Activated CD8-positive, alpha-beta memory T cell treated with anti-CD3 and anti-CD28 coated beads, Interleukin-2, amount 50 U/mL, for 1 hour (primary cell): ENCODE measurements at regions not wholly inside any gene's neighbourhood (a gene's known extent, or its start where the extent isn't known, plus 50 kb on each side); places are given as distances from the start of the nearest gene placed in this dataset.
"Not testable (repeated sequence)": the region's sequence is repeated elsewhere in the genome, so short reads cannot be mapped to it uniquely, and the experiment has no call there.

ENCODE experiments used
- DNase-seq: peaks from one replicate; pipeline ENCODE4 v3.0.0-alpha.2; 2020; ENCODE audit errors: extremely low read depth

DNA sequence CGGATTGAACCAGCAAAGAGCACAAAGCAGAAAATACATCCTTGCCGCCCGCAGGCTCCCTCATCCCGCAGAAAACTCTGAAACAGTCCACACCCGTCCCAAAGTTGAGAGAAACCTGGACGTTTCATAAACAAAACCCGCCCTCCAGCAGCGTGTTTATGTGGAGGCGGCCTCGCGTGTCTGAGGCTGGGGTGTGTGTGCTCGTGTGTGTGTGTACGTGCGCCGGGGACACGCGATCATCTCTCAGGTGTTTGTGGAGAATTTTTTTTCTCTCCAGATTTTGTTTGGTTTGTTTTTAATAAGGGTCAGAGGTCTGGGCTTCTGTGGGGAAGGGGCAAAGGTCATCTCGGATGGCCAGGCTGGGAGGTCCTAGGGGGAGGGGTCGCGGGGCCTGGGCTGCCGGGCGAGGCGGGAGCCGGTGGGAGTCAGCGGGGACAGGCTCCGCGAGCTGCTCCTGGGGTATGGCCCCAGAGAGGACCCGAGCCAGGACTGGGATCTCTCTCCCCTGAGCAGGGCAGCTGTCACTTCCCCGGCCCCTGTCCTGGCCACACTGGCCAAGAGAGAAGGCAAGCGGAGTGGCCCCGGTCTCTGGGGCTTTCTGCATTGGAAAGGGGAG lies 206.4 kb downstream of the C9orf50 start:
- DNase-seq: no peak

DNA sequence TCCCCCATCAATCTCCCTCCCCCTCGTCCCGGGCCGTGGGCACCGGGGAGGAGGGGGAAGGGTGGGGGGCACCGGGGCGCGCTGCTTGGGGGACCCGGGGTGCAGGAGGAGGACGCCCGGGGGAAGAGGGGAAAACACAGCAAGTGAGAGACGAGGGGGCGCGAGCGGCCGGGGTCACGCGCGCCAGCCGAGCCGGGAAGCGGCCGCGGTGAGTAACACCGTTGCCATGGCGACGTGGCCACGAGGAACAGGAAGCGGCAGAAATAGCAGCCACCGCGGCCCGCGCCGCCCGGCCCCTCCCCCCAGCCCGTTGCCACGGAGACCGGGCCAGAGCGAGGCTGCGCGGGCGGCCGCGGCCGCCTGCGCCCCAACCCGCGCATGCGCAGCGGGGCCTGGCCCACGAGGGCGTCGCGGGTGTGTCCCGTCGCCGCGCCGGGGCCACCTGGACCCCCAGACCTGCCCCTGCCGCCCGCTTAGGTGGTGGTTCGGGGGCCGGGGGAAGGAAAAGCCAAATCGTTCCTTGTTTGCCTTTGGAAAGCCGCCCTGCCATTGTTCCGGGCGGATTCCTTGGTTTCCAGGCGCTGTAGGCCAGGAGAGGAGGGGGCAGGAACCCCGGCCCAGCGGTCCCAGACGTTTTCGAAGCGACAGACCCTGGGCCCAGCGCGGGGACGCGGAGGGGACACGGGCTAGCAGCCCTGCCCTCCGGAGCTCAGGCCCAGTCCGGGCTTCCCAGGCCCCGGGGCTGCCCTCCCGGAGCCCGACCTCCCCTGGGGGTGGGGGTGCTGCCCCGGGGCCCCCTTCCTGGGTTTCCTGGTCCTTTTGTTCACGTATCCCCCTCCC lies 207.1 kb downstream of the C9orf50 start:
- peak; percentile 98 for DNase-seq

DNA sequence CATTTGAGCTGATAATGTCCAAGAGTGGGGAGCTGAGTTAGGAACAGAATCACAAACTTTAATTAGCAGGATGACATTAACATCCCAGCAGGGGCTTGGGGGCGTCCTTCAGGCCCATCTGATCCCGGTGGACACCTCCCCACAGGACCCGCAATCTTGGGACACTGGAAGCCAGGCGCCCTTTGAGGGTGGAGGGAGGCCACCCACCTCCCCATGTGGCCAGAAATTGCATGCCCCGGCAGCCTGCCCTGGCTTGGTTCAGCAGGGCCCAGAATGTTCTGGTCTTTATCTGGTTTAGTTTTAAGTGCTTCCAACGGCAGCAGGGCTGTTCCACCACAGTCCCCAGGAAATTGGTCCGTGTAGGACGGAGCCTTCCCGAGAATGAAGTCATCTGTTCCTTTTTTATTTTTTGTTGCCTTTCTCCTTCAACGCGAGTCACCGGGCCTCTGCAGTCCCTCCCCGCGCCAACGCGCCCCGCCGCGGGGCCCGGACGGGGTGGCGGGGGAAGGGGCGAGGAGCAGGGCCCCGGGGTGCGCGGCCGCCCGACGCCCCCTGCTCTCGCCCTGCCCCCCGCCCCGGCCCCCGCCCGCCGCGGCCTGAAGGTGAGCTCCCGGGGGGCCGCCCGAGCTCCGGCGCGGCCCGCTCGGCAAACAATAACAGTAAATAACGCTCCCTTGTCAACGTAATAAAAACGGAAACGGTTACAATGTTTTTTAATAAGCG lies 207.9 kb downstream of the C9orf50 start:
- no peak for DNase-seq

DNA sequence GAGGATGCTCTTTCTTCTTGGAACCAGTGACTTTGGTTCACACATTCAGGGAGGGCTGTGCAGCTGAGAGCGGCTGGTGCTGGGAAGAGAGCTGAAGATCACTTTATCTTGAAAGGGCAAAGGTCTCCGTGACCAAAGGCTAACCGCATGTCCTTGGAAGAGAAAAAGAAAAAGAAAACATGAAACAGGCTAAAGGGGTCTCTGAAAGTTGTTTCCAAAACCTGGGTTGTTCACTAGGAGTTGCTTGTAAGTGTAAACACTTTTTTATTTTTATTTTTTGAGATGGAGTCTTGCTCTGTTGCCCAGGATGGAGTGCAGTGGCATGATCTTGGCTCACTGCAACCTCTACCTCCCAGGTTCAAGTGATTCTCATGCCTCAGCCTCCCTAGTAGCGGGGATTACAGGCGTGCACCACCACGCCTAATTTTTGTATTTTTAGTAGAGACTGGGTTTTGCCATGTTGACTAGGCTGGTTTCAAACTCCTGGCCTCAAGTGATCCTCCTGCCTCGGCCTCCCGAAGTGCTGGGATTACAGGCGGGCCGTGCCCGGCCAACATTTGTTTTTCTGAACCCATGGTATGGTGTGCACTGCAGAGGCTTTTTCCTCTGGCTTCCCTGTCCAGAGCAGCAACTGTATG lies 208.6 kb downstream of the C9orf50 start:
- DNase-seq: not testable (repeated sequence)

DNA sequence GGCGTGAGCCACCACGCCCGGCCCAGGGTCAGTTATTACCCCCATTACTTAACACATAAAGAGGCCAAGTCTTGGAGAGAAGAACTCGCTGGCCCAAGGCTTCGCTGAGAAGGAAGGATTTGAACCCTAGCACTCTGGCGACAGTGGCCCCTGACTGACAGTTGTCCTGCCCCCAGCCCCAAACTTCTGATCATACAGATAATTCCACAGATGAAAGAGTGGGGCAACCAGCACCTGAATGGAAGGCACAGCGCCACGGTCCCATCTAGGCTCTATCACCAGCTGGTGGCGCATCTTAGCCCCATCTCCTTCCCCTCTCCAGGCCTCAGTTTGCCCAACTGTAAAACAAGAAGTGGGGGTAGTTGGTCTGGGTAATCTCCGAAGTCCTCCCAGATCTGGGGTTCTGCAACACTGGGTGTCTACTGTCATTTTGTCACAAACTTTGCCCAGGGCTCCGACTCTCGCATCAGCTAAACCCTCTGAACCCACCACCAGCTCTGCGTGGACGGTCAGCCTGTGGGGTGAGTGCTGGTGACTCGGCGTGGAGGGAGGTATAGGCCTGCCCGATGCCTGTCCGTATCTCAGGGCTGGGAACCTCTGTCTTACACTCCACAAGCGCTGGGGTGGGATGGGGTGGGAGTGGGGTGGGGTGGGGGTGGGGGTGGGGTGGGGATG lies 209.3 kb downstream of the C9orf50 start:
- no peak for DNase-seq

DNA sequence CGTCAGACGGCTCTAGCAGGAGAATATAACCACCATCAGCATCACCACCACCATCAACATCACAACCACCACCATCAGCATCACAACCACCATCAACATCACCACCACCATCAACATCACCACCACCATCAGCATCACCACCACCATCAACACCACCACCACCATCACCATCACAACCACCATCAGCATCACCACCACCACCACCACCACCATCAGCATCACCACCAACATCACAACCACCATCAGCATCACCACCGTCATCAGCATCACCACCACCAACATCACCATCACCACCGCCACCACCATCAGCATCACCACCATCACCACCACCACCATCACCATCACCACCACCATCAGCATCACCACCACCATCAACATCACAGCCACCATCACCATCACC lies 210.7 kb downstream of the C9orf50 start:
- DNase-seq: no peak

DNA sequence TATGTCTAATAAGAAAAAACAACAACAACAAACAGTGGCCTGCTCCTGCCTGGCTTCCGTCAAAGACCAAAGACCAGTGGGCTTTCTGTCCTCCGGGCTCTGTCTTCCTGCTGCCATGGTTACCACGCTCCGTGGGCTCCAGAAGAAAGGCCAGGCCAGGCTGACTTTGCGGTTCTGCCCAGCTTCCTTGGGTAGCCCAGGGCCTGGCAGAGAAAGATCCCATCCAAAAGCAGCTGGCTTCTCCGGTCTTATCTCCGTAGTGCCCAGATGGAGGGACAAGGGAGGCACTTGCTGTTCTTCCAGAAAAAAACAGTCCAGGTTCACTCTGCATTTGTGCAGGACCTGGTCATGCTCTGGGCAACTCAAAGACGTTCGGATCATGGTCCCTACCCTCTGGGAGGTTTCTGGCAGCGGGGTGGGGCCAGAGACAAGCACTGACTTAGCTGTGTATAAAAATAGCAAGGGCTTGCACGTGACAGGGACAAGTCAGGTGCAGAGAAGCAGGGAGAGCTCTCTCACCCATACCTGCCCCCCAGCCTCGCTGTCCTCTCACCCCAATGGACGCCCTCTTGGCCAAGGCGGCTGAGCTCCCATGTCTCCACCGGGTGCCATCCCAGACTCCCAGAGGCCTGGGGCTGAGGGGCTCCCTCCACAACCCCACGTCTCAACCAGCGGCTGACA lies 212.2 kb downstream of the C9orf50 start:
- no peak for DNase-seq

DNA sequence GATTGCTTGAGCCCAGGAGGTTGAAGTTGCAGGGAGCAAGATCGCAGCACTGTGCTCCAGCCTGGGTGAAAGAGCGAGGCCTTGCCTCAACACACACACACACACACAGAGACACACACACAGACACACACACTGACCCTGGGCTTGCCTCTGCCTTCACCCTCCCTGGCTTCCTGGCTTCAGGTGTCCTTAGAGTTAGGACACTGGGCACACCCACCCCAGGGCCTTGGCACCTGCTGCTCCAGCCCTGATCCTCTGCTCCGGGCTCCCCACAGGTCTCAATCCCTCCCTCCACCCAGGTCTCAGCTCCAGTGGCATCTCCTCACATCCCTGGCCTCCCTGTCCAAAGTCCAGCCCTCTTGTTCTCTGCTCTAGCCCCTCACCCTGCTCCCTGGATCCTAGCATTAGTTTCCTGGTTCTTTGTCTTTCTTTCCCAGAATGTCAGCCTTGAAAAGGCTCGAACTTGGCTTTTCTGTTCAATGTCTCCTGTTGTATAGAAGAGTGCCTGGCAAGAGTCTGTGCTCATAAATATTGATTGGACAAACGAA lies 212.9 kb downstream of the C9orf50 start:
- no peak for DNase-seq

DNA sequence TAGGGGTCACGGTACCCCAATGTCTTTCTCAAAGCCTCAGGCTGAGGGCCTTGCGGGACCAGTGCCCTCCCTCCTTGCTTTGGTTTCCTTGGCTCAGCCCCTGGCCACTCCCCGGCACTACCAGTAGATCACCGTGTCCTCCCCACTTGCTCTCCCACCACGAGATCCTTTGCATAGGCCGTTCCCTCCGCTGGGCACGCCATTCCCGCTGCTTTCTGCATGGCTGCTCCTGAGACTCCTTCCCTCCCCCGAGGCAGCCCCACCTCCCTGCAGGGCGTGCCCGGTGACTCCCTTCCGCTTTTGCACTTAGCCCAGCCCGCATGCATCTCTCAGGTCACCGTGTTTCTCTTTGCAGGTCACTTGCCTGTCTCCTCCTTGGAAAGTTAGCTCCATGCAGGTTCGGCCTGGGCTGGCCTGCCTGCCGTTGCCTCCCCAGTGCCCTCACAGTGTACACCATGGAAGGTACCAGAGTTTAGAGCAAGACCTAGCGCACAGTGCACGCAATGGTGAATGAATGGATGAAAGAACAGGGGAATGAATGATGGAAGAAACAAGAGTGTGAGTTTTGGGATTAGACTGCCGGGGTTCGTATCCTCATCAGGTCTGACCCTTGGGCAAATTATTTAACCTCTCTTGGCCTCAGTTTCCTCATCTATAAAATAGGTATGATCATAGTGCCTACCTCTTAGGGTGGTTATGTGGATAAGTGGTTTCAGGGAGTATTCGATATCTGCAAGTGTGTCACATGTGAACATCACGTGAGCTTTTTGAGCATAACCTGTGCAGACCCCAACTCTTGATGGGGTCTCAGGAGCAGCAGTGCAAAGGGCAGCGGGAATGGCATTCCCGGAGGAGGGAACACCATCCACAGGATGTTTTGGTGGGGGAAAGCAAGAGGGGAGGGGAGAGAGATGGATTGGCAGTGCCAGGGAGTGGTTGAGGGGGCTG lies 214.3 kb downstream of the C9orf50 start:
- no peak for DNase-seq

DNA sequence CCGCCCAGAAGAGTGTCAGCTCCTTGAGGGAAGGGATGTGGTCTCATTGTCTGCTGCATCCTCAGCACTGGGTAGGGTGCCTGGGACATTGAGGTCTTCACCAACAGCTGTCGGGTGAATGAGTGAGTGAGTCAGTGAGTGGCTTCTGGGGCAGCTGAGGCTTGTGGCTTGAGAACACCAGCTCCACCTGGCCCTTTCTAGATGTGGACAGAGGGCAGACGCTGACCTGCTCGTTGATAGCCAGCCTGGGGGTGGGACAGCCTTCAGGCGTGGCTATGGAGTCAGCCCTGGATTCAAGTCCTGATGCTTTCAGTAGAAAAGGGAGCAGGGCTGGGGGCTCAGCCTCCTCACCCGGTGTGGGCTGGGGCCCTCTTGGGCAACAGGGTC lies 215.1 kb downstream of the C9orf50 start:
- DNase-seq: no peak

DNA sequence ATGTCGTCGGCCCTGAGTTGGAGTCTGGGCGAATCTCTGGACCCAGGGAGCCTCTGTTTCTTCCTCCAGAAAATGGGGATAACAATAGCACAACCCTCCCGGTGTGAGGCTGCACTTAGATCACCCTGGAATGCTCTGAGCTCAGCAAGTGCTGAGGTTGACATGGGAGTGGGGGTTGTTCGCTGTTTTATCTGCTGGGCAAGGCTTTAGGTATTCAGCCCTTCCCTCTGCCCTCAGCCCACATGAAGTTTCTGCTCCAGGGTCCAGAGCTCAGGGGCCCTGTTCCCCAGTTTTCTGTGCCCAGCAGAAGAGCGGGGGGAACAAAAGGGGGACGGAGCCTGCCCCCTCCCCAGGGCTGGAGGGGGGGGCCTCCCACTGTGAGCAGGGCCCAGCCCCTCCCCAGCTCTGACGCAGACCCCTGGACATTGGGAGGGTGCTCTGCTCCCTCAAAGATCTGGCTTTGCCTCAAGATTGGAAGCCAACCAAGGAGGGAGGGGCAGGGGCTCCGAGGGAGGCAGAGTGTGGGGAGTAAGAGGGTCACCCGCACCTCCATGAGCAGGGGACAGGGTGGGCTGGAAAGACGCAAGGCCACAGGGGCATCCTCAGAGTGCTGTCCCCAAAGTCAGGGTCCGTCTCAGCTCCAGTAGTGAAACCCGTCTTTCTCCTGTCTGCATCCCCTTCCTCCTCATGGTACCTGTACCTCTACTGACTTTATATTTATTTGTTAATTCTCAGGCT lies 215.6 kb downstream of the C9orf50 start:
- no peak for DNase-seq

DNA sequence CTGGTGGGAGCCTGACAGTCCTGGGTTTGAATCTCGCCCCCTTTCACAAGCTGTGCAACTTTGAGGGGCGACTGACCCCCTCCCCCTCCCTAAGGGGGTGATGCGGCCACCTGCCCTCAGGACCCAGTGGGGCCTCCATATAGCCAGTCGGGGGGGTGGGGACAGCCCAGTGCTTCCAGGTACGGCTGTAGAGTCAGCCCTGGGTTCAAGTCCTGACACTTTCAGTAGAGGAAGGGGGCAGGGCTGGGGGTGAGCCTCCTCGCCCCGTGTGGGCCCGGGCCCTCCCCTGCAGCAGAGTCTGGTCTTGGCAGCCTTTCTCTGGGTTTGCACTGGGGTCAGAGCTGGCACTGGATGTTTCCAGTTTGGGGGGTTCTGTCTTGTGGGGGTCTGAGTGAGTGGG lies 216.3 kb downstream of the C9orf50 start:
- DNase-seq: no peak

DNA sequence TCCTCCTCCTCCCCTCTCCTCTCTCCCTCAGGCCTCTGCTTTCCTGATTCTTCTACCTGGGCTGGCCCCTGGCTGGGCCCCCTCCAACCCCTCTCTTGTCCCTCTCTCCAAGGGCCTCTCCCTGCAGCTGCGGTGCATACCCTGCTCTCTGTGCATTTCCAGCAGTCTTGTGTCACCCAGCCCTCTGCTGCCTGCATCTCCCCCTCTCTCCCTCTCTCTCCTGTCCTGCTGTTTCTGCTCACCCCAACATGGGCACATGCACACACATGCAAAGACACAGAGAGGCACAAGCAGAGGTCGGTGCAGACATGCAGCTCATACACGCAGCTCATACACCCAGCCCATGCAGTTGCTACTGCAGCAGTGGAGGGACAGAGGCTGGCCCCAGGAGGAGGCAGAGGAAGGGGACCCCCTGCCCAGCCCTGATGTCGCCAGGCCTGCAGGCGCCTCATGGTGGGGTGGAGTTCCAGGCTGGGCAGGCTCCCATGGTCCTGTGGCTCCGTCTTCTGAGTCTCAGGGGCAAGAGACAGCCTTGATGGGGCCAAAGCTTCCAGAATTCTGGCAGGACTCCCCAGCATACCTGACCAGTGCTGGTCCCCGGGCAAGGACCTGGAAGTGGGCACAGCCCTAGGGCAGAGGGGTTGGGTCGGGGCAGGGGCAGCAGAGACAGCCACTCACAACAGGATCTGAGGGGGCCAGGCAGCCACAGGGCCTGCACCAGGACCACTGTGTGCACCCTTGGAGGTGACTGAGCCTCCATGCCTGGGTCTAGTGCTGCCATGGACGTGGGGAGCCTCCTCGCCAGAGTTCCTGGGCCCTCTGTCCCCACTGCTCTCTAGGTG lies 216.9 kb downstream of the C9orf50 start:
- DNase-seq: no peak

DNA sequence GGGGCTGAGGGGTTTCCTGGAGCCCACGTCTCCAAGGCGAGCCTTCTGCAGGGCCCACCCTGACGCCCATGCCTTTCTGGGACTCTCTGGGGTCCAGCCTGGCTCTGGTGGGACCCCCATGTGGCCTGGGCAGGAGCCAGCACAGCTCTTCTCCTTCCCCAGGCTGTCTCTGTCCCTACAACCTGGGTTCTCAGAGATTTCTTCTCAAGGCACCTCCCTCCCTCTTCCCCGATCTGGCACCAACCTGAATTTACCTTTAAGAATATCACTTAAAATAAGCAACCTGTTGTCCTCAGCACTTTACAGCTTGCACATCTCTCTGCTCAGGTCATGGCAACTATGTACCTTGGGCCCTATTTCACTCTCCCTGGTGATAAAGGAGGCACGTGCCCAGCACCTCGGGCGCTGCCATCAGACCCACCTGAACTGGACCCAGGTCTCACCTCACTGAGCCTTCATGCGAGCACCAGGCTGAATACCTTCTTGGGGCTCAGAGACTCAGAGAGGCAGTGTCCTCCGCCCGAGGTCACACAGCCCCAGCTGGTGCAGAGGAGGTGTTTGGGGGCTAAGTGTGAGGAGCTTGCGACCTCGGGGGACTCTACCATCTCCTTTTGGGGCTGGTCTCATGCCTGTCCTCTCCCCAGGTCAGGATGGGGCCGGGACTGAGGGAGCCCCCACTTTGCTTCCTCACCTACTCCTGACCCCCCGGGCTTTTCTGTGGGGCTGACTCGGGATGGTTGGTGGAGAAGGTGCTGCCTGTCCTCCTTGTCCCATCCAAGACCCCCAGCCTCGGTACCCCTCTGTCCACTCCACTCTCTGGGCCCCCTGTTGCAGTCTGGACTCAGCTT lies 217.7 kb downstream of the C9orf50 start:
- DNase-seq: no peak

DNA sequence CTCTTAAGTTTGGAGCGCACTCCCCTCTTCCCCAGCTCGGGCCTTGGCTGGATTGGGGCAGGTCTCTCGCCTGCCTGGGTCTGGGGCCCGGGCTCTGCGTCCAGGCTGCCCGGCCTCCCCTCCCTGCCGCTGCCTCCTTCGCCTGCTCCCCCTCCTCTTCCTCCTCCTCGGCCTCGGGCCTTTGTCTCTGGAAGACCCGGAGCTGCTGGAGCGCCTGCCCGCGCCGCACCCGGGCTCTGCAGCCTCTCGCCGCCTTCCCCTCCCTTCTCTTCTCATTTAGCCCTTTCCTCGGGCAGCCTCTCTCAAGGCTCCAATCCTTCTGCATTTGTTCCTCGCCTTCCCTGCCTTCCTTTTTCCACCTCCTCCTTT lies 218.5 kb downstream of the C9orf50 start:
- DNase-seq: no peak

DNA sequence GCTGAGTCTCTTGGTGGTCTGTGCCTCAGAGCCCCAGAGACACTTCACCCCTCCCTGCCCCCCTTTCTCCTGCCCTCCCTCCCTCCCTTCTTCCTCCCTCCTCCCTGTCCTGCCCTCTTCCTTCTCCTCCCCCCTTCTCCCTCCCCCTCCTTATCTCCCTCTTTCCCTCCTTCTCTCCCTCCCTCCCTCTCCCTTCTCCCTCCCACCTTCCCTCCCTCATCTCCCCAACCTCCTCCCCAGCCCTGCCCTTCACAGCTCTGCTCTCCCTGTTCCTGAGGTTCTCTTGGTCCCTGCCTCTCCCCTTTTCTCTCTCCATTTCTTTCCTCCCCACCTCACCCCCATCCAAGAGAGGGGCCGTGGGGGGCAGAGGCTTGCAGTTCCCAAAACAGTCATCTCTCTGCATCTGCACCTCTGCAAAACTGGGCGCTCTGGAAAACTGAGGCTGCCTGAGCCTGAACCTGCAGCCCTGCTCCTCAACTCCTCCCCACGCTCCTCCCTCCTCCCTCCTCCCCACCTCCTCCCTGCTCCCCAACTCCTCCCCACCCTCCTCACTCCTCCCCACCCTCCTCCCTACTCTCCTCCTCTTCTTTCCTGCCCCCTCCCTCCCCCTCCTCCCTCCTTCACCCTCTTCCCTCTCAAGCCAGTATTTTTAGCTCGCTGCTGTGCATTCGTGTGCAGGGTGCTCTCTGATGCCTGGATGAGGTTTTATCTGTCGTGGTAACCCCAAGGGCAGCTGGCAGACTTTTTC lies 219.1 kb downstream of the C9orf50 start:
- DNase-seq: no peak
